Activated B cell treated with CpG ODN at 0.5 μM for 24 hours (primary cell): ENCODE measurements at regions not wholly inside any gene's neighbourhood (a gene's known extent, or its start where the extent isn't known, plus 50 kb on each side); places are given as distances from the start of the nearest gene placed in this dataset.

ENCODE experiments used
- ATAC-seq: fragments of 200-7000 bp; cut with Tn5 transposase; one replicate; pipeline ENCODE4 v1.10.0; 2021; ENCODE audit warnings: low read depth, mild to moderate bottlenecking, moderate library complexity
- CTCF ChIA-PET: fragments of 350-600 bp; sonication (Branson Sonifier 250); formaldehyde crosslinking; loops from one replicate; lab custom pipeline; 2021; ENCODE audit warnings: antibody characterized with exemption; lab: Charles Lee
- POLR2A ChIA-PET: fragments of 350-600 bp; sonication (Branson Sonifier 250); formaldehyde crosslinking; loops from one replicate; lab custom pipeline; 2021; ENCODE audit warnings: antibody characterized with exemption; lab: Charles Lee
- DNase-seq: peaks from one replicate; pipeline ENCODE4 v3.0.0; 2022
- H3K27ac Mint-ChIP-seq: one replicate; pipeline ENCODE4 v1.8.0; 2020; ENCODE audit warnings: mixed read lengths
- H3K27me3 Mint-ChIP-seq: one replicate; pipeline ENCODE4 v1.8.0; 2021; ENCODE audit warnings: mixed read lengths
- H3K36me3 Mint-ChIP-seq: one replicate; pipeline ENCODE4 v1.8.0; 2021; ENCODE audit warnings: low read depth, mixed read lengths
- H3K4me1 Mint-ChIP-seq: one replicate; pipeline ENCODE4 v1.8.0; 2021; ENCODE audit warnings: mixed read lengths
- H3K4me3 Mint-ChIP-seq: one replicate; pipeline ENCODE4 v1.8.0; 2020; ENCODE audit warnings: mild to moderate bottlenecking, mixed read lengths
- H3K9me3 Mint-ChIP-seq: one replicate; pipeline ENCODE4 v1.8.0; 2020; ENCODE audit warnings: mixed read lengths
- CTCF ChIP-seq: fragments of 200-600 bp; IDR thresholded peaks from one replicate; pipeline ENCODE4 v1.8.0; 2022; ENCODE audit warnings: antibody characterized with exemption, mild to moderate bottlenecking
- intact Hi-C: fragments of 100-400 bp; cut with micrococcal nuclease; formaldehyde crosslinking; loops from one replicate; pipeline ENCODE4 v1.15.1; 2024

- intact Hi-C loops, result no loop called here
- H3K27ac Mint-ChIP-seq, result no peak overlapping the region
- ATAC-seq (no peak), DNase-seq (no peak)
- no peaks in the 10 kb centered on the region for H3K36me3 Mint-ChIP-seq
- ChIA-PET CTCF (no interaction called here), POLR2A (no interaction called here)
- H3K27me3 Mint-ChIP-seq, result no peaks in the 10 kb centered on the region
- no peaks in the 10 kb centered on the region for H3K9me3 Mint-ChIP-seq
- H3K4me3 Mint-ChIP-seq, result no peak overlapping the region
- no peak for TF ChIP-seq CTCF
- no peaks in the 10 kb centered on the region for H3K4me1 Mint-ChIP-seq
Observed at GRCh38 chr14:39851202-39851601, 419.0 kb upstream of the FBXO33 start.

- Mint-ChIP-seq H3K4me1 (no peaks in the 10 kb centered on the region), H3K36me3 (no peaks in the 10 kb centered on the region), H3K27ac (no peak overlapping the region), H3K4me3 (no peak overlapping the region), H3K9me3 (no peaks in the 10 kb centered on the region), H3K27me3 (no peaks in the 10 kb centered on the region)
- ChIA-PET POLR2A (no interaction called here), CTCF (no interaction called here)
- intact Hi-C loops, result no loop called here
- ATAC-seq (no peak), DNase-seq (no peak)
- no peak for TF ChIP-seq CTCF
Observed at GRCh38 chr14:39847852-39848251, 415.6 kb upstream of the FBXO33 start.

- Mint-ChIP-seq H3K4me1 (no peaks in the 10 kb centered on the region), H3K27ac (no peak overlapping the region), H3K9me3 (no peaks in the 10 kb centered on the region), H3K4me3 (no peak overlapping the region), H3K36me3 (no peaks in the 10 kb centered on the region), H3K27me3 (no peaks in the 10 kb centered on the region)
- ATAC-seq, result no peak
- POLR2A ChIA-PET, result no interaction called here
- intact Hi-C loops, result no loop called here
- DNase-seq, result no peak
- CTCF ChIA-PET, result no interaction called here
- no peak for TF ChIP-seq CTCF
Observed at GRCh38 chr14:39847194-39847593, 415.0 kb upstream of the FBXO33 start.

GRCh38 chr14:39843881-39844280 is 411.6 kb upstream of the FBXO33 start:
- ChIA-PET POLR2A (no interaction called here), CTCF (no interaction called here)
- Mint-ChIP-seq H3K9me3 (no peaks in the 10 kb centered on the region), H3K36me3 (no peaks in the 10 kb centered on the region), H3K4me3 (no peak overlapping the region), H3K27me3 (no peaks in the 10 kb centered on the region), H3K27ac (no peak overlapping the region), H3K4me1 (no peaks in the 10 kb centered on the region)
- ATAC-seq (no peak), DNase-seq (no peak)
- intact Hi-C loops, result no loop called here
- no peak for TF ChIP-seq CTCF

GRCh38 chr14:39841088-39841487 is 408.9 kb upstream of the FBXO33 start:
- CTCF ChIA-PET, result no interaction called here

More at GRCh38 chr14:39841088-39841487, 408.9 kb upstream of the FBXO33 start:
- no peak for ATAC-seq
- intact Hi-C loops, result no loop called here
- H3K27ac Mint-ChIP-seq, result no peak overlapping the region
- no peak for TF ChIP-seq CTCF
- H3K36me3 Mint-ChIP-seq, result no peaks in the 10 kb centered on the region
- no peaks in the 10 kb centered on the region for H3K4me1 Mint-ChIP-seq
- DNase-seq, result no peak
- H3K4me3 Mint-ChIP-seq, result no peak overlapping the region
- no peaks in the 10 kb centered on the region for H3K27me3 Mint-ChIP-seq
- H3K9me3 Mint-ChIP-seq, result no peaks in the 10 kb centered on the region
- POLR2A ChIA-PET, result no interaction called here
